ENCODE measurements at regions not wholly inside any gene's neighbourhood (a gene's known extent, or its start where the extent isn't known, plus 50 kb on each side); places are given as distances from the start of the nearest gene placed in this dataset.

DNA sequence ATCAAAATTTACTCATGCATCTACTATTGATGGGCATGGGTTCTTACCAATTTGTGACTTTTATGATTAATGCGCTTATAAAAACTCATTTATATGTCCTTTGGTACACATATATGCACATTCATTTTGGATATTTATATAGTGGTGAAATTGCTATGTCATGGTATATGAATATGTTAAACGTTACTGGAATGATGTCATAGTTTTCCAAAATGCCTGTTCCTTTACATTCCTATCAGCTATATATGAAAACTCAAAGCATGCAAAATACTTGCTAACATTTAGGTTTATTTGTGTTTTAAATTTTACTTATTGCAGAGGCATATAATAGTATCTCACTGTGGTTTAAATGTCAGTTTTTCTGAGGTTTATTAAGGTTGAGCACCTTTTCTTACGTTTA, 1403.1 kb downstream of the HACE1 start:
- Histone ChIP-seq H3K4me1 (peaks cover 0 to 4% (median 0%) of the 10 kb centered on the region in 4 donors), H3K4me3 (no peak overlapping the region), H3K27me3 (no peaks in the 10 kb centered on the region), H3K9me3 (no peaks in the 10 kb centered on the region), H3K36me3 (no peaks in the 10 kb centered on the region), H3K27ac (no peak overlapping the region)
- no peak for DNase-seq
- TF ChIP-seq POLR2AphosphoS5 (IDR thresholded peaks at IDR 0.05) (no peak), EP300 (IDR thresholded peaks at IDR 0.05) (no peak), POLR2A (IDR thresholded peaks at IDR 0.05) (no peak)
- TF ChIP-seq, protein P1, sequence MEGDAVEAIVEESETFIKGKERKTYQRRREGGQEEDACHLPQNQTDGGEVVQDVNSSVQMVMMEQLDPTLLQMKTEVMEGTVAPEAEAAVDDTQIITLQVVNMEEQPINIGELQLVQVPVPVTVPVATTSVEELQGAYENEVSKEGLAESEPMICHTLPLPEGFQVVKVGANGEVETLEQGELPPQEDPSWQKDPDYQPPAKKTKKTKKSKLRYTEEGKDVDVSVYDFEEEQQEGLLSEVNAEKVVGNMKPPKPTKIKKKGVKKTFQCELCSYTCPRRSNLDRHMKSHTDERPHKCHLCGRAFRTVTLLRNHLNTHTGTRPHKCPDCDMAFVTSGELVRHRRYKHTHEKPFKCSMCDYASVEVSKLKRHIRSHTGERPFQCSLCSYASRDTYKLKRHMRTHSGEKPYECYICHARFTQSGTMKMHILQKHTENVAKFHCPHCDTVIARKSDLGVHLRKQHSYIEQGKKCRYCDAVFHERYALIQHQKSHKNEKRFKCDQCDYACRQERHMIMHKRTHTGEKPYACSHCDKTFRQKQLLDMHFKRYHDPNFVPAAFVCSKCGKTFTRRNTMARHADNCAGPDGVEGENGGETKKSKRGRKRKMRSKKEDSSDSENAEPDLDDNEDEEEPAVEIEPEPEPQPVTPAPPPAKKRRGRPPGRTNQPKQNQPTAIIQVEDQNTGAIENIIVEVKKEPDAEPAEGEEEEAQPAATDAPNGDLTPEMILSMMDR (IDR thresholded peaks at IDR 0.05) = no peak
- intact Hi-C loops (cut with DNase I) = no loop called here
- 70 to 88% methylated on average over 3 of the region's 3 CpGs for WGBS, 2 donors

GRCh38 chr6:103455275-103455674, 1404.4 kb downstream of the HACE1 start:
- H3K27ac ChIP-seq = peak overlapping the region in 2 of 4 donors; percentile 55 to 63
- no peaks in the 10 kb centered on the region for H3K36me3 ChIP-seq
- WGBS, 2 donors = 79 to 85% methylated on average over 1 of the region's 1 CpG
- H3K27me3 ChIP-seq = no peaks in the 10 kb centered on the region
- TF ChIP-seq EP300 (IDR thresholded peaks at IDR 0.05) (no peak), POLR2A (IDR thresholded peaks at IDR 0.05) (no peak), POLR2AphosphoS5 (IDR thresholded peaks at IDR 0.05) (peak; percentile 35 to 84 (median 67))
- TF ChIP-seq, protein P1 (IDR thresholded peaks at IDR 0.05) = no peak
- no peak for DNase-seq
- no peak overlapping the region for H3K4me3 ChIP-seq
- H3K4me1 ChIP-seq = peaks cover 0 to 4% (median 0%) of the 10 kb centered on the region in 4 donors
- H3K9me3 ChIP-seq = no peaks in the 10 kb centered on the region
- intact Hi-C loops (cut with DNase I) = no loop called here

DNA sequence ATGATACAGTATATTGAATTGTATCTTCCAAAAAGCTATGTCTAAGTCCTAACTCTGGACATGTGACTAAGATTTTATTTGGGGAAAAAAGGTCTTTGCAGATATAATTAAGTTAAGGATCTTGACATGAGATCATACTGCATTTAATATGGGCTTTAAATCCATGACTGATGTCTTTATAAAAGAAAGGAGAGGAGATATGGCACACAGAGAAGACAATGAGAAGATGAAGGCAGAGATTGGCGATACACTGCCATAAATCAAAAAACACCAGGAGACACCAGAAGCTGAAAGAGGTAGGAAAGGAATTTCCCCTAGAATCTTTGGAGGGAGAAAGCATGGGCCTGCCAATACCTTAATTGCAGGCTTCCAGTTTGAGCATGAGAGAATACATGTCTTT, 1450.2 kb downstream of the HACE1 start:
- no peak for DNase-seq
- no peaks in the 10 kb centered on the region for H3K9me3 ChIP-seq

GRCh38 chr6:103405321-103405720, 1454.4 kb downstream of the HACE1 start:
- Histone ChIP-seq H3K27ac (no peak overlapping the region), H3K27me3 (no peaks in the 10 kb centered on the region), H3K4me3 (no peak overlapping the region), H3K9me3 (no peaks in the 10 kb centered on the region), H3K4me1 (no peaks in the 10 kb centered on the region), H3K36me3 (no peaks in the 10 kb centered on the region)
- TF ChIP-seq, protein P1 (IDR thresholded peaks at IDR 0.05) = no peak
- TF ChIP-seq POLR2A (IDR thresholded peaks at IDR 0.05) (no peak), EP300 (IDR thresholded peaks at IDR 0.05) (no peak), POLR2AphosphoS5 (IDR thresholded peaks at IDR 0.05) (no peak)
- DNase-seq = no peak
- intact Hi-C loops (cut with DNase I) = no loop called here
- 81 to 84% methylated on average over 12 of the region's 12 CpGs for WGBS, 2 donors

More for the DNA sequence above, 1450.2 kb downstream of the HACE1 start:
- no peaks in the 10 kb centered on the region for H3K36me3 ChIP-seq
- H3K4me1 ChIP-seq = no peaks in the 10 kb centered on the region
- no peak overlapping the region for H3K27ac ChIP-seq
- H3K4me3 ChIP-seq = no peak overlapping the region
- 80 to 86% methylated on average over 1 of the region's 1 CpG for WGBS, 2 donors
- TF ChIP-seq, protein P1 (IDR thresholded peaks at IDR 0.05) = no peak
- no peak for TF ChIP-seq POLR2A (IDR thresholded peaks at IDR 0.05)
- TF ChIP-seq EP300 (IDR thresholded peaks at IDR 0.05) = no peak
- no peak for TF ChIP-seq POLR2AphosphoS5 (IDR thresholded peaks at IDR 0.05)
- no peaks in the 10 kb centered on the region for H3K27me3 ChIP-seq
- intact Hi-C loops (cut with DNase I) = no loop called here

GRCh38 chr6:103404799-103405198, 1454.9 kb downstream of the HACE1 start:
- Histone ChIP-seq H3K36me3 (no peaks in the 10 kb centered on the region), H3K9me3 (peaks cover 0 to 4% (median 0%) of the 10 kb centered on the region in 4 donors), H3K27me3 (no peaks in the 10 kb centered on the region), H3K4me3 (no peak overlapping the region), H3K4me1 (no peaks in the 10 kb centered on the region), H3K27ac (no peak overlapping the region)
- 93 to 94% methylated on average over 8 of the region's 8 CpGs for WGBS, 2 donors
- DNase-seq = no peak
- intact Hi-C loops (cut with DNase I) = no loop called here
- TF ChIP-seq, protein P1 (IDR thresholded peaks at IDR 0.05) = no peak
- no peak for TF ChIP-seq EP300 (IDR thresholded peaks at IDR 0.05)
- no peak for TF ChIP-seq POLR2AphosphoS5 (IDR thresholded peaks at IDR 0.05)
- no peak for TF ChIP-seq POLR2A (IDR thresholded peaks at IDR 0.05)
